Activated T-helper 9 cell treated with anti-CD3 and anti-CD28 coated beads, Interleukin-2, amount 50 U/mL, for 16 hours (primary cell): ENCODE measurements at regions not wholly inside any gene's neighbourhood (a gene's known extent, or its start where the extent isn't known, plus 50 kb on each side); places are given as distances from the start of the nearest gene placed in this dataset.

Experiments used
- DNase-seq: peaks from one replicate; pipeline ENCODE4 v3.0.0-alpha.2; 2020; ENCODE audit warnings: low read depth

DNA sequence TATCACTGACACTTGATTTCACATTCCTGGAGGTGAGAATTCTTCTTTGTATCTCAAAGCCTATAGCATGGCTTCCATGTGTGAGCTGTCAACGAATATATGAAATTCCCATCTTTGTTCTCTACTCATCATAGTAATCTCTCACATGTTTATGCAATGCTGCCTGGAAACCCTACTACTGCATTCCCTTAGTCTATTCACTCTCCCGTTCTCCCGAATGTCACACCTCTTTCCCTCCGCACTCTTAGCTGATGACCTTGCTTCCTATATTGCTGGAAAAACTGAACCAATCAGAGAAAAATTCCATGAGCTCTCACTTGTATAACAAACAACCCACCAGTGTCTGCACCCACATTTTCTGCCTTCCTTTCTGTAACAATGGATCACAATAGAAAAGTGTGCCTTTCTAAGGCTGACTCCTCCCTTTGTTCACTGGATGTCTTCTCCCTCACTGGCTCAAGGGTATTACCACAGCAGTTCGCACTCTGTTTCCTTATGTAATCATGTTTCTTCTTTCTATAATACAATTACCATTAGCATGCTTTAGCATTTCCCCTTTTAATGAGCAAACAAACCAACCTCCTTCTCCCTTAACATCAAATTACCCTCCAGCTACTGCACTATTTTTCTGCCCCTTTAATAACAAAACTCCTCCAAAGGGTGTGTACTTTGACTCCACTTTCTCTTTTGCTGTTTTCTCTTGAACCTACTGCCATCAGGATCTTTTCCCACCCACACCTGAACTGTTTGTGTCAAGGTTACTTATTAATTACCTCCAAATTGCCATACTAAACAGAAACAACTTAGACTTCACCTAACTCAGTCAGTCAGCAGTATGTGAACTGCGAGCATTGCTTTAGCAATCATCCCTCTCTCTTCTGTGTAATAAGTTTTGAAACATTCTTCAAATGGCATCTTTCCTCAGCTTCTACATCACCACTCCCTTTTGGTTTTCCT, 63.9 kb upstream of the CCDC196 start:
- no peak for DNase-seq

DNA sequence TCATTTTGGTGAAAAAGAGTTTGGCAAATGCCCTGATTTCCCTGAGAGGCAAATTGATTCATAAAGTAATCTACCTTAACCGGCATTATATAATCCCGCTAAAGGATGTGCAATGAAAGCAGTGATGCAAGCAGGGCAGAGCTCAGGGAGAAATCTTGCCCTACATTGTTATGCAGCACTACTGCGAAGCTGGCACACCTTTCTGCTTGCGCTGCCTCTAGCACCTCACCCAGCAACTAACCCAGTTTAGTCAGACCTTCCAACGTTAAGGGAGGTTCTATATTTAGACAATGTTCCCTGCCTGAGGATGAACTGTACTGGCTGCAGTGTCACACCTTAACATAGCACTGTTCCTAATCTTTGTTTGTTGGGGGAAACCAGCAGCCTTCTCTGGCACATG, 60.8 kb upstream of the CCDC196 start:
- no peak for DNase-seq

DNA sequence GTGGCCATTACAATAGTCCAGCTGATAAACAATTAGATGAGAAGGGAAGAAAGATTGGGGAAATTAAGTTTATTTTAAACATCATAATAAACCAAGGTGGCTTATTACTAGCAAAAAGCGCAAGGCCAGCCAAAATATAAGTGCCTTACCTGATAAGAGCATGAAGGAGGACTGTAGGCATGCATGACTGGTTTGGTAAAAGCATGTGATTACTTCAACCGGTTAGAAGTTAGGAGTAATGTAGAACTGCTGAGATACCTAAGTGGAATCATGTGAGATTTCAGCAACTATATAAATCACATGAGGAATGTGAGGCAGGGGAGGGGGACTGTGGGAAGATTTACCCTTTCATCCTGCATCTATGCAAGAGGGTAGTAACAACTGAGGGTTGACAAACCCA, 59.7 kb upstream of the CCDC196 start:
- DNase-seq: no peak

DNA sequence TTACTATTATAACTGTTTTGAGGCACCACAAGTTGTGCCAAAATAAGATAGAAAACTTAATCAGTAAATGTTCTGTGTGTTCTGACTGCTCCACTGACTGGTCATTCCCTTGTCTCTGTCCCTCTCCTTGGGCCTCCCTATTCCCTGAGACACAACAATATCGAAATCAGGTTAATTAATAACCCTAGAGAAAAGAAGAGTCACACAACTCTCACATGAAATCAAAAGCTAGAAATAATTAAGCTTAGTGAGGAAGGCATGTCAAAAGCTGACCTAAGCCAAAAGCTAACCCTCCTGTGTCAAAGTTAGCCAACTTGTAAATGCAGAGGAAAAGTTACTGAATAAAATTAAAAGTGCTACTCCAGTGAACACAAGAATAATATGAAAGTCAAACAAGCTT, 53.8 kb upstream of the CCDC196 start:
- DNase-seq: no peak

DNA sequence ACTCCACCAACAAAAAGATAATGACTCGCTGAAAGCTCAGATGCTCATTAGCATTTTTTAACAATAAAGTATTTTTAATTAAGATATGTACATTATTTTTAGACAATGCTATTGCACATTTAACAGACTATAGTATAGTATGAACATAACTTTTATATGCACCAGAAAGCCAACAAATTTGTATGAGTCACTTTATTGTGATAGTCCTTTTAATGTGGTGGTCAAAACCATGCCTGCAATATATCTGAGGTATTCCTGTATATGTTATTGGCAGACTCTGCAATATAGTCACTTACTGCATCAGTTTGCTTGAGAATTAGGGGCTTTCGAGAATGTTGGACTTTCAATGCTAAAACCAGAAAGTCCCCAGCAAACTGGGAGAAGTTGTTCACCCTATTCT, 51.7 kb upstream of the CCDC196 start:
- DNase-seq: no peak

DNA sequence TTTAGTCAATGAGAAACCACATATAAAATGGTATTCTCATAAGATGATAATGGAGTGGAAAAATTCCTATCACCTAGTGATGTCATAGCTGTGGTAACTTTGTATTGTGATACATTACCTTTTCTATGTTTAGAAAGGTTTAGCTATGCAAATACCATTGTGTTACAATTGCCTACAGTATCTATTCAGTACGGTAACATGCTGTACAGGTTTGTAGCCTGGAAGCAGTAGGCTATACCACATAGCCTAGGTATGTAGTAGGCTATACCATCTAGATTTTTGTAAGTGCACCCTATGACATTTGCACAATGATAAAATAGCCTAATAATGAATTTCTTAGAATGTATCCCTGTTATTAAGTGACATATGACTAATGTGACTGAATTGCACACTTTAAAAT, 50.5 kb upstream of the CCDC196 start:
- no peak for DNase-seq
